SK-N-MC (cell line): ENCODE measurements at regions not wholly inside any gene's neighbourhood (a gene's known extent, or its start where the extent isn't known, plus 50 kb on each side); places are given as distances from the start of the nearest gene placed in this dataset.

ENCODE experiments used
- EZH2 ChIP-seq: fragments of 200-600 bp; sonication (generic); IDR thresholded peaks from one replicate; pipeline ENCODE4 v1.6.1; 2017; ENCODE audit warnings: antibody characterized with exemption
- POLR2AphosphoS5 ChIP-seq: IDR thresholded peaks from 2 replicates; pipeline ENCODE4 v1.6.1; 2012; ENCODE audit warnings: mild to moderate bottlenecking, low read depth, low read length, borderline replicate concordance

- TF ChIP-seq POLR2AphosphoS5 = no peak
- TF ChIP-seq EZH2 = no peak
Measured at GRCh38 chr4:97197106-97197505, 946.2 kb downstream of the STPG2 start.
